Endodermal cell (in vitro differentiated cells): ENCODE measurements at regions not wholly inside any gene's neighbourhood (a gene's known extent, or its start where the extent isn't known, plus 50 kb on each side); places are given as distances from the start of the nearest gene placed in this dataset.

ENCODE experiments used
- DNase-seq: peaks from one replicate; pipeline ENCODE4 v3.0.0-alpha.2; 2017
- H3K27ac ChIP-seq: 2 replicates; pipeline ENCODE4 v1.5.1; 2013; ENCODE audit warnings: mild to moderate bottlenecking, low read depth, low read length, moderate library complexity
- H3K27me3 ChIP-seq: 2 replicates; pipeline ENCODE4 v1.6.1; 2013; ENCODE audit warnings: mild to moderate bottlenecking, low read length, moderate library complexity; ENCODE audit not compliant: insufficient read depth, control insufficient read depth, poor library complexity, severe bottlenecking
- H3K36me3 ChIP-seq: 2 replicates; pipeline ENCODE4 v1.7.0; 2013; ENCODE audit warnings: mild to moderate bottlenecking, low read length, moderate library complexity; ENCODE audit not compliant: control insufficient read depth, insufficient read depth
- H3K4me1 ChIP-seq: one replicate; pipeline ENCODE4 v1.7.0; 2013; ENCODE audit warnings: low read length; ENCODE audit not compliant: control insufficient read depth, insufficient read depth
- H3K4me3 ChIP-seq: 2 replicates; pipeline ENCODE4 v1.5.1; 2013; ENCODE audit warnings: mild to moderate bottlenecking, low read length, moderate library complexity
- H3K9ac ChIP-seq: 2 replicates; pipeline ENCODE4 v1.6.1; 2013; ENCODE audit warnings: mild to moderate bottlenecking, low read length, moderate library complexity; ENCODE audit not compliant: poor library complexity, severe bottlenecking; ENCODE audit errors: extremely low read depth
- H3K9me3 ChIP-seq: 2 replicates; pipeline ENCODE4 v1.6.1; 2013; ENCODE audit warnings: mild to moderate bottlenecking, low read length, moderate library complexity; ENCODE audit not compliant: control insufficient read depth
- H3K27ac Mint-ChIP-seq: 2 replicates; pipeline ENCODE4 v1.8.0; 2020; ENCODE audit warnings: mixed read lengths
- H3K27me3 Mint-ChIP-seq: 2 replicates; pipeline ENCODE4 v1.8.0; 2021; ENCODE audit warnings: mild to moderate bottlenecking, mixed read lengths; ENCODE audit not compliant: insufficient read depth
- H3K36me3 Mint-ChIP-seq: 2 replicates; pipeline ENCODE4 v1.8.0; 2020; ENCODE audit warnings: low read depth, mixed read lengths
- H3K4me1 Mint-ChIP-seq: 2 replicates; pipeline ENCODE4 v1.8.0; 2020; ENCODE audit warnings: mixed read lengths
- H3K4me3 Mint-ChIP-seq: 2 replicates; pipeline ENCODE4 v1.8.0; 2020; ENCODE audit warnings: mild to moderate bottlenecking, moderate library complexity, mixed read lengths
- H3K9me3 Mint-ChIP-seq: 2 replicates; pipeline ENCODE4 v1.8.0; 2020; ENCODE audit warnings: mild to moderate bottlenecking, mixed read lengths
- CTCF ChIP-seq: fragments of 200-600 bp; sonication (generic); conservative IDR thresholded peaks from 2 replicates; pipeline ENCODE4 v1.5.0; 2021; ENCODE audit warnings: antibody characterized with exemption, mild to moderate bottlenecking
- WGBS, 2 experiments: methylation state at CpG; one replicate each; pipeline versions ENCODE4 v1.1.5 to v1.1.7; 2013; ENCODE audit warnings: missing lambda C conversion rate in 2 of 2, mixed read lengths in 1 of 2; ENCODE audit not compliant: insufficient coverage in 1 of 2, insufficient read length in 1 of 2; 5-methylcytosine and 5-hydroxymethylcytosine counted together

DNA sequence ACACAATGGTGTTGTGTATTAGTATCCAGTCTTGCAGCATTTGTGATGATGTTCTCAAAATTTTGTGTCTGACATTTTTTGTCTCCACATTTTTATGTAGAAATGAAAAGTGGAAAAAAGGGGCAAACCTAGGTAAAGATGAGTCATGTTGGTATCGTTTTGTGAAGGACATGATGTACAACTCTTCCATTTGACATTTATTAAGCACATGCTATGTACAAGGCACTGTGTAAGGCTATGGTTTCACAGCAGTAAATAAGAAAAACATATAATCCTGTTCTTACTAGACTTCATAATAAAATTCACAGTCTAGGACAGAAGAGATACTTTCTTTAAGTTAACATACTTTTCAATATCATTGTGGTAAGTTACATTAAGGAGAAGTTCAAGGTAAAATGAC is 143.5 kb upstream of the CNTN4 start:
- Mint-ChIP-seq H3K27ac (no peak overlapping the region), H3K36me3 (no peaks in the 10 kb centered on the region), H3K4me3 (no peak overlapping the region), H3K9me3 (peaks cover 2% of the 10 kb centered on the region), H3K27me3 (no peaks in the 10 kb centered on the region), H3K4me1 (no peaks in the 10 kb centered on the region)
- Histone ChIP-seq H3K4me1 (no peaks in the 10 kb centered on the region), H3K9ac (no peak overlapping the region), H3K36me3 (no peaks in the 10 kb centered on the region), H3K27ac (no peak overlapping the region), H3K4me3 (no peak overlapping the region), H3K27me3 (no peaks in the 10 kb centered on the region), H3K9me3 (peaks cover 10% of the 10 kb centered on the region)
- no peak for DNase-seq
- WGBS, 2 experiments: 60 to 89% methylated on average over 1 of the region's 1 CpG
- TF ChIP-seq CTCF: no peak

- DNase-seq: no peak
- no peaks in the 10 kb centered on the region for H3K36me3 Mint-ChIP-seq
- H3K4me3 Mint-ChIP-seq: no peak overlapping the region
- H3K27me3 Mint-ChIP-seq: no peaks in the 10 kb centered on the region
- Histone ChIP-seq H3K4me3 (no peak overlapping the region), H3K27me3 (no peaks in the 10 kb centered on the region), H3K27ac (no peak overlapping the region), H3K9ac (no peak overlapping the region), H3K36me3 (no peaks in the 10 kb centered on the region), H3K4me1 (no peaks in the 10 kb centered on the region), H3K9me3 (peaks cover 15% of the 10 kb centered on the region)
- no peak for TF ChIP-seq CTCF
- no peaks in the 10 kb centered on the region for H3K4me1 Mint-ChIP-seq
- peaks cover 2% of the 10 kb centered on the region for H3K9me3 Mint-ChIP-seq
- WGBS, 2 experiments: 90 to 92% methylated on average over 2 to 3 of the region's 3 CpGs
- H3K27ac Mint-ChIP-seq: no peak overlapping the region
Measured at GRCh38 chr3:1955750-1956149, 142.9 kb upstream of the CNTN4 start.

- no peaks in the 10 kb centered on the region for H3K27me3 ChIP-seq
- TF ChIP-seq CTCF: no peak
- H3K9me3 ChIP-seq: peaks cover 14% of the 10 kb centered on the region
- Mint-ChIP-seq H3K9me3 (peaks cover 2% of the 10 kb centered on the region), H3K36me3 (no peaks in the 10 kb centered on the region), H3K27me3 (no peaks in the 10 kb centered on the region), H3K4me1 (peaks cover 11% of the 10 kb centered on the region), H3K27ac (no peak overlapping the region), H3K4me3 (no peak overlapping the region)
- no peak overlapping the region for H3K27ac ChIP-seq
- whole genome bisulfite sequencing, 2 experiments: 88% methylated on average over 3 of the region's 3 CpGs; no CpG with 5 or more reads in 1 of the 2 experiments
- no peaks in the 10 kb centered on the region for H3K4me1 ChIP-seq
- no peaks in the 10 kb centered on the region for H3K36me3 ChIP-seq
- no peak overlapping the region for H3K9ac ChIP-seq
- DNase-seq: no peak
- H3K4me3 ChIP-seq: no peak overlapping the region
Measured at GRCh38 chr3:1960506-1960905, 138.2 kb upstream of the CNTN4 start.
